ENCODE measurements at regions not wholly inside any gene's neighbourhood (a gene's known extent, or its start where the extent isn't known, plus 50 kb on each side); places are given as distances from the start of the nearest gene placed in this dataset.

- no peak for TF ChIP-seq CTCF (IDR thresholded peaks at IDR 0.05)
- no peak for TF ChIP-seq POLR2A (IDR thresholded peaks at IDR 0.05)
Observed at GRCh38 chr22:34604312-34604711, 461.6 kb upstream of the ISX start.

Measured in heart left ventricle (tissue), 13 donors.